IMR-90 (cell line): ENCODE measurements at regions not wholly inside any gene's neighbourhood (a gene's known extent, or its start where the extent isn't known, plus 50 kb on each side); places are given as distances from the start of the nearest gene placed in this dataset.

Experiments used
- ATAC-seq: fragments of 200-7000 bp; cut with Tn5 transposase; 2 replicates; pipeline ENCODE4 v1.9.1; 2020; ENCODE audit warnings: low read depth, mild to moderate bottlenecking, moderate library complexity
- BruUV-seq: library from RNA; stranded (reverse); fragments of 400-500 nt; replicated peaks from 2 replicates; lab custom pipeline; 2021; lab: Mats Ljungman, UMichigan
- CTCF ChIA-PET: fragments of 300-600 bp; formaldehyde crosslinking; extraction: SDS; loops from one replicate; lab custom pipeline; 2021; ENCODE audit warnings: antibody characterized with exemption; lab: Yijun Ruan, JAX
- POLR2A ChIA-PET: fragments of 300-600 bp; sonication (Branson Sonifier 250); formaldehyde crosslinking; loops from one replicate; lab custom pipeline; 2022; ENCODE audit warnings: antibody characterized with exemption; ENCODE audit not compliant: unreplicated experiment; lab: Charles Lee
- DNase-seq: peaks from one replicate; pipeline ENCODE4 v3.0.0; 2013
- H2AFZ ChIP-seq: replicated peaks from 2 replicates; pipeline ENCODE3; 2013; ENCODE audit warnings: low read length, mild to moderate bottlenecking; ENCODE audit not compliant: poor library complexity
- H2AK5ac ChIP-seq: 2 replicates; pipeline ENCODE4 v1.6.1; 2013; ENCODE audit warnings: low read depth, low read length, inconsistent platforms
- H2AK9ac ChIP-seq: replicated peaks from 2 replicates; pipeline ENCODE3; 2013; ENCODE audit warnings: mild to moderate bottlenecking, low read depth, low read length, moderate library complexity; ENCODE audit not compliant: poor library complexity
- H2BK120ac ChIP-seq: 2 replicates; pipeline ENCODE4 v1.6.1; 2013; ENCODE audit warnings: low read depth, low read length, inconsistent platforms
- H2BK15ac ChIP-seq: 3 replicates; pipeline ENCODE4 v1.6.1; 2013; ENCODE audit warnings: low read depth, low read length, inconsistent platforms
- H2BK20ac ChIP-seq: 2 replicates; pipeline ENCODE4 v1.6.1; 2013; ENCODE audit warnings: low read depth, mild to moderate bottlenecking, inconsistent platforms, low read length, moderate library complexity
- H2BK5ac ChIP-seq: 2 replicates; pipeline ENCODE4 v1.6.1; 2013; ENCODE audit warnings: mild to moderate bottlenecking, low read depth, low read length, inconsistent platforms; ENCODE audit not compliant: poor library complexity, severe bottlenecking
- H3K14ac ChIP-seq: replicated peaks from 2 replicates; pipeline ENCODE4 v1.6.1; 2013; ENCODE audit warnings: low read depth, low read length, inconsistent platforms
- H3K18ac ChIP-seq: 2 replicates; pipeline ENCODE4 v1.6.1; 2013; ENCODE audit warnings: low read depth, low read length, control low read depth
- H3K23ac ChIP-seq: 2 replicates; pipeline ENCODE4 v1.6.1; 2013; ENCODE audit warnings: low read depth, low read length, inconsistent platforms
- H3K27ac ChIP-seq: 2 replicates; pipeline ENCODE4 v1.5.1; 2013; ENCODE audit warnings: mild to moderate bottlenecking, control low read depth, low read length; ENCODE audit not compliant: insufficient read depth
- H3K27me3 ChIP-seq: 2 replicates; pipeline ENCODE4 v1.6.1; 2013; ENCODE audit warnings: low read length; ENCODE audit not compliant: control insufficient read depth, insufficient read depth
- H3K36me3 ChIP-seq: 2 replicates; pipeline ENCODE4 v1.6.1; 2013; ENCODE audit warnings: low read length, mixed read lengths; ENCODE audit not compliant: control insufficient read depth, insufficient read depth
- H3K4ac ChIP-seq: 2 replicates; pipeline ENCODE4 v1.6.1; 2013; ENCODE audit warnings: low read depth, low read length, inconsistent platforms
- H3K4me1 ChIP-seq: 2 replicates; pipeline ENCODE4 v1.6.1; 2013; ENCODE audit warnings: low read length, mixed read lengths; ENCODE audit not compliant: control insufficient read depth, insufficient read depth
- H3K4me2 ChIP-seq: 2 replicates; pipeline ENCODE4 v1.6.1; 2013; ENCODE audit warnings: low read depth, mild to moderate bottlenecking, control low read depth, low read length, moderate library complexity
- H3K4me3 ChIP-seq: 2 replicates; pipeline ENCODE4 v1.5.1; 2013; ENCODE audit warnings: low read depth, mild to moderate bottlenecking, control low read depth, low read length, moderate library complexity; ENCODE audit not compliant: insufficient read depth
- H3K56ac ChIP-seq: 2 replicates; pipeline ENCODE4 v1.6.1; 2013; ENCODE audit warnings: low read length, inconsistent platforms; ENCODE audit not compliant: insufficient read depth; ENCODE audit errors: extremely low read depth
- H3K79me1 ChIP-seq, 2 experiments: 2 replicates each; pipeline ENCODE4 v1.6.1; 2013; ENCODE audit warnings: low read length in 2 of 2, inconsistent platforms in 1 of 2, low read depth in 1 of 2
- H3K9ac ChIP-seq: 2 replicates; pipeline ENCODE4 v1.6.1; 2013; ENCODE audit warnings: low read depth, low read length, control low read depth
- H3K9me1 ChIP-seq: 2 replicates; pipeline ENCODE4 v1.6.1; 2013; ENCODE audit warnings: low read length, inconsistent platforms; ENCODE audit not compliant: insufficient read depth
- H3K9me3 ChIP-seq: 2 replicates; pipeline ENCODE4 v1.6.1; 2013; ENCODE audit warnings: low read length; ENCODE audit not compliant: control insufficient read depth, insufficient read depth
- H4K20me1 ChIP-seq: 2 replicates; pipeline ENCODE4 v1.6.1; 2013; ENCODE audit warnings: low read length, inconsistent platforms; ENCODE audit not compliant: insufficient read depth
- H4K5ac ChIP-seq: 2 replicates; pipeline ENCODE4 v1.6.1; 2013; ENCODE audit warnings: mild to moderate bottlenecking, low read depth, low read length, control low read depth
- H4K8ac ChIP-seq, 2 experiments: 2 replicates each; pipeline ENCODE4 v1.6.1; 2013; ENCODE audit warnings: low read depth in 2 of 2, low read length in 2 of 2, control low read depth in 1 of 2, inconsistent platforms in 1 of 2
- H4K91ac ChIP-seq: 2 replicates; pipeline ENCODE4 v1.6.1; 2013; ENCODE audit warnings: low read depth, low read length, inconsistent platforms; ENCODE audit not compliant: insufficient read depth
- BHLHE40 ChIP-seq: fragments of 150-350 bp; IDR thresholded peaks from 2 replicates; pipeline ENCODE4 v1.6.1; 2016; ENCODE audit warnings: mild to moderate bottlenecking, low read depth, low read length
- CHD1 ChIP-seq: IDR thresholded peaks from 2 replicates; pipeline ENCODE4 v1.6.1; 2012; ENCODE audit warnings: low read depth, low read length, improper control_type of control experiment
- FOS ChIP-seq: fragments of 150-350 bp; IDR thresholded peaks from 2 replicates; pipeline ENCODE4 v1.6.1; 2016; ENCODE audit warnings: low read depth, low read length
- MAFK ChIP-seq: IDR thresholded peaks from 2 replicates; pipeline ENCODE4 v1.6.1; 2012; ENCODE audit warnings: low read depth, low read length, improper control_type of control experiment
- MAZ ChIP-seq: IDR thresholded peaks from 2 replicates; pipeline ENCODE4 v1.6.1; 2012; ENCODE audit warnings: low read depth, mild to moderate bottlenecking, low read length, improper control_type of control experiment, moderate library complexity, borderline replicate concordance
- MXI1 ChIP-seq: IDR thresholded peaks from 2 replicates; pipeline ENCODE4 v1.6.1; 2012; ENCODE audit warnings: low read depth, mild to moderate bottlenecking, low read length, moderate library complexity, borderline replicate concordance
- NFE2L2 ChIP-seq: fragments of 150-350 bp; IDR thresholded peaks from 2 replicates; pipeline ENCODE4 v1.6.1; 2016; ENCODE audit warnings: low read depth, mild to moderate bottlenecking, low read length
- POLR2A ChIP-seq: IDR thresholded peaks from 2 replicates; pipeline ENCODE4 v1.6.1; 2012; ENCODE audit warnings: mild to moderate bottlenecking, low read depth, low read length
- RCOR1 ChIP-seq: IDR thresholded peaks from 2 replicates; pipeline ENCODE4 v1.6.1; 2012; ENCODE audit warnings: mild to moderate bottlenecking, low read length, improper control_type of control experiment; ENCODE audit not compliant: insufficient replicate concordance
- RFX5 ChIP-seq: IDR thresholded peaks from 2 replicates; pipeline ENCODE4 v1.8.0; 2012; ENCODE audit warnings: low read depth, mild to moderate bottlenecking, low read length, moderate library complexity
- USF2 ChIP-seq: fragments of 150-350 bp; IDR thresholded peaks from 2 replicates; pipeline ENCODE4 v1.6.1; 2017; ENCODE audit warnings: mild to moderate bottlenecking, antibody characterized with exemption, low read length, low read depth
- WGBS, 2 experiments: methylation state at CpG; one replicate each; pipeline versions ENCODE4 v1.1.5 to v1.1.7; 2013; ENCODE audit warnings: missing lambda C conversion rate in 2 of 2; ENCODE audit not compliant: insufficient read length in 1 of 2; ENCODE audit errors: extremely low coverage in 2 of 2; 5-methylcytosine and 5-hydroxymethylcytosine counted together
- dilution Hi-C: fragments of 300-500 bp; cut with HindIII; formaldehyde crosslinking; loops from one replicate; pipeline ENCODE4 v1.14.3; 2018; ENCODE audit warnings: low sequenced_read_pairs; ENCODE audit not compliant: unreplicated experiment
- in situ Hi-C: fragments of 300-500 bp; cut with MboI; formaldehyde crosslinking; loops from 3 replicates; pipeline ENCODE4 v1.14.3; 2019; ENCODE audit warnings: low sequenced_read_pairs, inconsistent platforms, mixed read lengths
- intact Hi-C: fragments of 100-400 bp; cut with micrococcal nuclease; formaldehyde crosslinking; loops from 2 replicates; pipeline ENCODE4 v1.10.0; 2022

GRCh38 chr4:4595252-4595651, 53.4 kb upstream of the STX18 start:
- H2BK120ac ChIP-seq: no peak overlapping the region
- H4K20me1 ChIP-seq: no peaks in the 10 kb centered on the region
- H3K4me3 ChIP-seq: no peak overlapping the region
- no peak overlapping the region for H2AK5ac ChIP-seq
- ATAC-seq: no peak
- no peak overlapping the region for H3K9ac ChIP-seq
- DNase-seq: no peak
- H3K4me1 ChIP-seq: peaks cover 9% of the 10 kb centered on the region
- no peak overlapping the region for H2BK5ac ChIP-seq
- H2BK15ac ChIP-seq: no peak overlapping the region
- no peak overlapping the region for H2BK20ac ChIP-seq
- no peak overlapping the region for H3K56ac ChIP-seq
- no peak overlapping the region for H3K4me2 ChIP-seq
- ChIA-PET POLR2A (no interaction called here), CTCF (no interaction called here)
- H3K9me1 ChIP-seq: peaks cover 3% of the 10 kb centered on the region
- intact Hi-C loops: no loop called here
- H3K14ac ChIP-seq: no peak overlapping the region
- no peak overlapping the region for H4K91ac ChIP-seq
- no peak overlapping the region for H3K18ac ChIP-seq
- no peak for TF ChIP-seq MXI1
- no peak for TF ChIP-seq MAFK
- no peak for TF ChIP-seq NFE2L2
- no peak for TF ChIP-seq POLR2A
- no peak for TF ChIP-seq RFX5
- TF ChIP-seq FOS: no peak
- no peak for TF ChIP-seq USF2
- no peak for TF ChIP-seq MAZ
- TF ChIP-seq BHLHE40: no peak
- TF ChIP-seq CHD1: no peak
- no peak for TF ChIP-seq RCOR1
- in situ Hi-C loops: no loop called here
- H2AFZ ChIP-seq: no peak overlapping the region
- no peak overlapping the region for H3K27ac ChIP-seq
- no CpG with 5 or more reads among the region's 1 CpG for WGBS, 2 experiments
- no peaks in the 10 kb centered on the region for H3K79me1 ChIP-seq
- H3K23ac ChIP-seq: no peak overlapping the region
- H4K8ac ChIP-seq: no peak overlapping the region
- no peaks in the 10 kb centered on the region for H3K36me3 ChIP-seq
- BruUV-seq: no TSS peak
- peaks cover 5% of the 10 kb centered on the region for H3K9me3 ChIP-seq
- H2AK9ac ChIP-seq: no peak overlapping the region
- H4K5ac ChIP-seq: no peak overlapping the region
- dilution Hi-C loops: no loop called here
- no peak overlapping the region for H3K4ac ChIP-seq
- H3K27me3 ChIP-seq: no peaks in the 10 kb centered on the region
